ENCODE measurements at regions not wholly inside any gene's neighbourhood (a gene's known extent, or its start where the extent isn't known, plus 50 kb on each side); places are given as distances from the start of the nearest gene placed in this dataset.
"Not testable (repeated sequence)": the region's sequence is repeated elsewhere in the genome, so short reads cannot be mapped to it uniquely, and the experiment has no call there.

DNA sequence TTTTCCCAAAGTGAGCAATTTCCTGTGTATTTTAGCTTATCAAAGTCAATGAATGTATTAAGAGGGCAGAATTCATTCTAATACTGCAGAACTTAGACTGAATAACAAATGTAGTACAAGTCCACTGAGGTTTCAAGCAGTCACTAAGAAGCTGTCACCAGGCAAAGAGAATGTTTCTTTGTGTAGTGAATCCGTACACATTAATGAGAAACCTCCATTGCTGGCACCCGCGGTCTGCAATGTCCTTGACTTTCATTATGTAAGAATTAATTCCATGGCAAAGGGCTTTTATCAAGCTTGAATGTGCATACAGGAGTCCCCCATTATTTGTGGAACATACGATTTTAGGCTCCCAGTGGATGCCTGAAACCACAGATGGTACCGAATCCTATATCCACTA is 719.5 kb upstream of the TMPRSS15 start:
- DNase-seq = no peak

DNA sequence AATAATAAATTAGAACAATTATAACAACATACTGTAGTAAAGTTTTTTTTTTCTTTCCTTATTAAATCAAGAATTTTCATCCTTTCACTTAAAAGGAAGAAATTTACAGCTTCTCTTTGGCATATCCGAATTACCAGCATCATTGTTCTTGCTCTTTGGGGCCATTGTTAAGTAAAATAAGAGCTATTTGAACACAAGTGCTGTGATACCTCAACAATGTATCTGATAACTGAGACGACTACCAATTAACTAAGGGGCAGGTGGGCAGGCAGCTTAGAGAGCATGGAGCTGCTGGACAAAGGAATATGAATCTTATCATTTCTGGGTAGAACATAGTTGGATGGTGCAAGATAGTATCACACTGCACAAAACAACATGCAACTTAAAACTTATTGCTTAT is 719.9 kb upstream of the TMPRSS15 start:
- no peak for DNase-seq

DNA sequence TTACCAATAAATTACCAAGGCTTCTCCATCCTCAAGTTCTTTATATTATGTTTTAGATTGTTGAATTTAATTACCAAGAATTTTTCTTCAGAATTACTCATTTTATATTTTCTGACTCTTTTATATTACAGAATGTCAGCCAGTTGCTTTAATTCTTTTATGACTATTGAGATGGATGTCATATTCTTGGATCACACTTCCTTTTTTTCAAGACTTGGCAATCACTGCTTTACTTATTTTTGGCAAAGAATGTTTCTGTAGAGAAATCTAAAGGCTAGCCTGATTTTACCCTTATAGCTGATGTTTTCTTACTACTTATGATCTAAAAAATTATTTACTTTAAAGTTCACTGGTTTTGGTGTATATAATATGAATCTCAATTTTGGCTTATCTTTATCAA is 721.1 kb upstream of the TMPRSS15 start:
- no peak for DNase-seq

DNA sequence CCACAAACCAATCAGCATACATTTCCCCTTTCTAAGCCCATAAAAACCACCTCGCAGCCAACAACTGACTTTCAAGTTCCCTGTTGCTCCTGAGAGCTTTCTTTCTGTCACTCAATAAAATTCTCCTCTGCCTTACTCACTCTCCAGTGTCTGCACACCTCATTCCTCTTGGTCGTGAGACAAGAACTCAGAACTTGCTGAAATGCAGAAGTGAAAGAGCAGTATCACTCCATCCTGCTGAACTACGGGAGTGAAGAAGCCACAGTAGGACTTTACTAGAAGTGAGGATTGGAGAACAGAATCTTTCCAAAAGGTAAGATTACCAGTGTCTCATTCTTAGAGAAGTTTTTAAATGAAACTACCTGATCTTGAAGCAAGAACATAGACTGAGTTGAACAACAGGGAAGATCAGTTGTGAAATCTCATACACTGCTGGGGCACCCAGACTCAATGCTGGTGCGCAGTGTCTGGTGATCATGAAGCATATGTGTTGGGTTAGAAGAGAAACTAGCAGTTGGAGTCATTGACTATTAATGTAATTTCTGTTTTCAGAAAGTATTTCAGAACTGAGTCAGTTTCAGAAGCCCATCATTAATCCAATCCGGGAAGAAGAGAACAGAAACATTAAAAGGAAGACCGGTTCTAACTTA is 726.9 kb upstream of the TMPRSS15 start:
- DNase-seq = no peak

DNA sequence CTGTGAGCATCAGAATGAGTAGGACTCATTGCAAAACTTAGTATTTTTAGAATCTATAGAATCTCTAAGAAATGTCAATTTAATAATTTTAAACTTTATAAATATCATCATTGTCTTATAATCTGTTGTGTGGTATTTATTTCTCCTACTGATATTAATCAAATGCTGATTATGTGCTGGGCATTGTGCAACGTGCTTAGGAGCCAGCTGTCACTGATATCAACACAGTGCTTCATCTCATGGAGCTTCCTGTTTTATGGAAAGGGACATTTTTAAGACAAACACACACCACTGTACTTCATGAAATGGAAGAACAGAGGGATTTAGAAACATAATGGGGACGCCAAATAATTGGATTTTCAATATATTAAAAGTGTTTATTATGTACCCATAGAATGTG is 737.9 kb upstream of the TMPRSS15 start:
- no peak for DNase-seq

DNA sequence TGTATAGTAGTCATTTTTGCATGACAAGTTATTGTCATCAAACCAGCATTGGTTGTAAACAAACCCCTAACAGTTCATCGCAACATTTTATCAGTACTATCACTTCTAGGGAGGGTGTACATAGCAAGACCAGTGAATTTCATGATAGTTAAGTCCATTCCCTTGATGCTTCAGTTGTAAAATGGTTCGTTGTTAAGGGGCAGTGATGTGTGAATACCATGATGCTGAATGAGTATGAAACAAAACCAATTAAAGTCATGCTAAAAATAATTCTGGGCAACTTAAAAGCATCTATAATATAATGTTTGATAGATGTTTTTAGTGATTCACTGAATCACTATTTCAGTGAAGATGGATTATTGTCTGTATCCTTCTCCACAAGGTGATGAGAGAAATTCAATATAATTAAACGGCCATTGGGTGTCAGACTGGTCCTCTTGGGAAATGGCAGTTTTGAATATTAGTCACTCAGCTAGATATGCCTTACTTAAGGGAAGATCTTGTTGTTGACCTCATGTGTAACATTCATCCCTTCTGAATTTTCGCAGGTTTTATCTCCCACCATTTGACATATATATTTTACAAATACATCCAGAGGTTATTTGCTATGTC is 742.2 kb upstream of the TMPRSS15 start:
- no peak for DNase-seq

DNA sequence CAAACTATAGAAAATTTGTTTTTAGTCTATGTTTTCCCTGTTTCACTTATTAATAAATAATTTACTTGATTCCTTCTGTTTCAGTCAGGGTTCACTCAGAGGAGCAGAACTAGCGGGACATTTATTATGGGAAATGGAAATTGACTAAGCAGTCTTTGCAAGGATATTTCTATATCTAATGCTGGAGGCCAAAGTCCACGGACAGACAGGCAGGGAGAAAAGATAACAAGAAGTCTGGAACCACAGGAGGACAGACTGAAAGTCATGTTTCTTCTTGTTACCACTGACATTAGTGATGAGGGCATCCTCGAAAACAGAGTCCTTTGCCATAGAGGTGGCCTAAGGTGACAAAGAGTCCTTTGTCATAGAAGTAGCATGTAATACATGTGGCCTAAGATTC is 744.5 kb upstream of the TMPRSS15 start:
- DNase-seq = no peak

DNA sequence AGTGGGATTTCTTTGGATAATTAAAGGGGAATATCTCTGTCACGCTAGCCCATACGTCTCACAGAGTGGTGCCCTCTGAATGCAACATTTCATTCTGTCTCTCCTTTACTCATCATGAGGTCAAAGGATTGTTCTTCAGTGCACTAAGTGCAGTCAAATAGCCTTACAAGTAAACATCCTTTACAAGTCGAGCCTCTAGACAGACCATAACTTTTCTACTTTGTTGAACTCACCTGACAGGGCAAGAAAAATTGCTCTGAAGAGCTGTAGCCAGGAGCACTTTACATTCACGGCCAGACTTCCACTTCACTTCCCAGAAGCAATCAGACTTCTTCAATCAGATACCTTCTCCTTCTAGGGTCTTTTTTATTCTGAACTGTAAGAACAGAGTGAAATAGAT is 768.0 kb upstream of the TMPRSS15 start:
- DNase-seq = no peak

DNA sequence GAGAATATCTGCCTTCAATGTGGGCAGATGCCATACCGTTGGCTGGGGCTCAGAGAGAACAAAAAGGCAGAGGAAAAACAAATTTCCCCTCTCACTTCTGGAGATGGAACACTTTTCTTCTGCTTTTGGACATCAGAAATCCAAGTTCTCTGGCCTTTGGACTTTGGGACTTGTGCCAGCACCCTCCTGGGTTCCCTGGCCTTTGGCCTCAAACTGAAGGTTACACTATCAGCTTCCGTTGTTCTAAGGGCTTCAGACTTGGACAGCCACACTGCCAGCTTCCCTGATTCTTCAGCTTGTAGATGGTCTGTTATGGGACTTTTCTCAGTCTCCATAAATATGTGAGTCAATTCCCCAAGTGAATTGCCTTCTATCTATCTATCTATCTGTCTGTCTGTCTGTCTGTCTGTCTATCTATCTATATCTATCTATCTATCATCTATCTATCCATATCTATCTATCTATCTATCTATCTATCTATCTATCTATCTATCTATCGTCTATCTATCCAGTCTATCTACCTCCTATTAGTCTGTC is 778.1 kb upstream of the TMPRSS15 start:
- no peak for DNase-seq

DNA sequence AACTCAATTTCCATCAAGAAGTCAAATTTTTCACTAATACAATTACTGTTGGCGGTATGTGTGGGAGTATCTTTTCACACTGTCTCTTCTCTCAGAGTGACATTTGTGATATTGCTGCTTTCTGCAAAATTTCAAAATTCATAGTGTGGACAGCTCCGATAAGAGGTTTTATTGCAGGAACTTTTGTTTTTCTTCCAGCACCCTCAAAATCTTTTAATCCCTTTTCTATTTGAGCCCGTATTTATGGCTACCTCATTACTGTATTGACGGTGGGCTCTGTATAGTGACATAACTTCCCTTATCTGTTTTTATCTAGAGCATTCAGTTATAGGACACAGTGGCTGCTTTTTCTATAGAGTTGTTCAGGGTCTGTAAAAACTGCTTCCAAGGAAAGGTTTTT is 794.4 kb upstream of the TMPRSS15 start:
- DNase-seq = no peak

DNA sequence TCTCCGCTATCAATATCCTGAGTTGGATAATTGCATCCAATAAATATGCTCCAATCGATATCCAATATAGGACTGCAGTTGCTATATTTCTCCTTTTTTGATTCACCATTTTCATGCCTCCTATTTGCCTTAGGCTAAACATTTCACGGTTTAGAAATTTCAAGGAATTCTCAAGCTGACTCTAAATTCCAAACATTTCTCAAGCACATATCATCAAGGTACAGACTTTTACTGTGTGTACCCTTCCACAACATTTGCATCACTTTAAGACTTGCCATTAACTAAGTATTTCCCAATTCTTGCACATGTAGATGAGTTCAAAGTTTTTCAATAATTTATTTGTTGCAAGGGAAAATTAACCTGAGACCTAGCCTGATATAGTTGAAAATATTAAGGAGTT is 795.2 kb upstream of the TMPRSS15 start:
- no peak for DNase-seq

DNA sequence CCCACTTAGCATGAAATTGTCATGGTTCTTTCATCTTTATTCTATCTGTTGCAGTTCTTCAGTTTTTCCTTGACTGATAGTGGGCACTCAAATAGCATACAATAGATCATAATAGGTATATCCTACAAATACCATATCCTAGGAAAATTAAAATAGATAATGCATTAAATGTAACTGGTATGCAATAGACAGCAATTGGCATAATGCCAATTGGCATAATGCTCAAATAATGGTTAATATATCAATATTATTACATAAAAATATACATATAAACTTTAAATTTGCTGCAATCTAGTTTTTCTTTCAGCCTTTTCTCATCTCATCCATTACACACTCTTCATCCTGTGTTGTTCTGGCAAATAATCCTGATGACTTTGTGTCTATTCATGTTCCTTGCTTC is 814.6 kb upstream of the TMPRSS15 start:
- DNase-seq = no peak

DNA sequence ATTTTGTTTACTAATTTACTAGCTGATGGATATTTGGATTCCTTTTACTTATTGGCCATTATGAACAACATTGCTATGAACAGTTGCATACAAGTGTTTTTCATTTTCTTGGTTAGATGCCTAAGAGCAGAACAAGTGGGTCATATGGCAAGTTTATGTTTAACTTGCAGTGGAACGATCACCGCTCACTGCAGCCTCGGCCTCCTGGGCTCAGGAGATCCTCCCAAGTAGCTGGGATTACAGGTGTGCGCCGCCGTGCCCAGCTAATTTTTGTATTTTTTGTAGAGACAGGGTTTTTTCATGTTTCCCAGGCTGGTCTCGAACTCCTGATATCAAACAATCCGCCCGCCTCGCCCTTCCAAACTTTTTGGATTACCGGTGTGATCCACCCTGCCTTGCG is 820.5 kb upstream of the TMPRSS15 start:
- no peak for DNase-seq

DNA sequence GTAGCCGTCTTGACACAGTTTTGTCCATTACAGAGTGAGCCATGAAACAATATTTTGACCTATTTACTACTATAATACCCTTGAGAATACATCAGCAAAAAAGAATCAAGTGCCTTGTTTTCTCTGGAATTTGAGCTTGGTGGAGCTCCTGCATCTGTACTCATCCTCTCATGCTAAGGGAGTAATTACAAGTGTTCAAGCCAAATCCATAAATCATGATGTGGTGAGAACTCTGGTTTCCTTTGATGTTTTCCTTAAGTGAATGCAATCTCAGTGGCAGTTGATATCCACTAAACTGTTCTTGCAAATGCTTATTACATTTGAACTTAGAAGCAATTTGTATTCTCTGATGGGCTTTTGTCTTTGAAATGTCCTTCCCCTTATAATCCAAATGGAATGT is 824.6 kb upstream of the TMPRSS15 start:
- no peak for DNase-seq

DNA sequence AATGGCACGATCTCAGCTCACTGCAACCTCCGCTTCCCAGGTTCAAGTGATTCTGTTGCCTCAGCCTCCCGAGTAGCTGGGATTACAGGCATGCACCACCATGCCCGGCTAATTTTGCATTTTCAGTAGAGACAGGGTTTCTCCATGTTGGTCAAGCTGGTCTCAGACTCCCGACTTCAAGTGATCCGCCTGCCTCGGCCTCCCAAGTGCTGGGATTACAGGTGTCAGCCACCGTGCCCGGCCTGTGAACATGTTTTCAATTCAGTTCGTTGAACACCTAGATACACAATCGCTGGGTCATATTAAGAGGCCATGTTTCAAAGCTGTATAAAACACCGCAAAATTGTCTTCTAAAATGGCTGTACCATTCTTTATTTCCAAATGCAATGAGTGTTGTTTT is 830.3 kb upstream of the TMPRSS15 start:
- DNase-seq = not testable (repeated sequence)

DNA sequence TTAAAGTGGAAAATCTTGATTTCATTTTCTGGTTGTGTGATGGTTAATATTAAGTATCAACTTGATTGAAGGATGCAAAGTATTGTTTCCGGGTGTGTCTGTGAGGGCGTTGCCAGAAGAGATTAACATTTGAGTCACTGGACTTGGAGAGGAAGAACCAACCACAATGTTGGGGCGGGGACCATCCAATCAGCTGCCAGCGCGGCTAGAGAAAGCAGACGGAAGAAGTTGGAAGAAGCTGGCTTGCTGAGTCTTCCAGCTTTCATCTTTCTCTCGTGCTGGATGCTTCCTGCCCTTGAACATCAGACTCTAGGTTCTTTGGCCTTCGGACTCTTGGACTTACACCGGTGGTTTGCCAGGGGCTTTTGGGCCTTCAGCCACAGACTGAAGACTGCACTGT is 832.6 kb upstream of the TMPRSS15 start:
- no peak for DNase-seq

DNA sequence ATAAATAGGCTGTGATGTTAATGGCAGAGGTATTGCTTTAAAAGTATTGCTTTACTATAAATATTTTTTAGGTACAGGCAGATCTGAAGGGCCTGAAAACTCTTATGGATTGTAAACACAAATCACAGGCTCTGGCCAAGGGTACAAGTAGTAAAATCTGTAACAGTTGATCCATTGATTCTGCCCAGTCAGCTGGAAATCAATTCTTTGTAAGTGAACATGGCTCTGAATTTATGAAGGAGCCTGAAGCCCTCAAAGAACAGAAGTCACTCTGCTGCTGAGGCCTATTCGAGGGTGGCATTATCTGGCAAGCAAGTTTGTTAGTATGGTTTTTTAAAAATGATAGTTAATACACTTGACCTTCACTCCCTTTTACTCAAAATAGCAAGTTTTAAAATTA is 834.0 kb upstream of the TMPRSS15 start:
- DNase-seq = no peak

DNA sequence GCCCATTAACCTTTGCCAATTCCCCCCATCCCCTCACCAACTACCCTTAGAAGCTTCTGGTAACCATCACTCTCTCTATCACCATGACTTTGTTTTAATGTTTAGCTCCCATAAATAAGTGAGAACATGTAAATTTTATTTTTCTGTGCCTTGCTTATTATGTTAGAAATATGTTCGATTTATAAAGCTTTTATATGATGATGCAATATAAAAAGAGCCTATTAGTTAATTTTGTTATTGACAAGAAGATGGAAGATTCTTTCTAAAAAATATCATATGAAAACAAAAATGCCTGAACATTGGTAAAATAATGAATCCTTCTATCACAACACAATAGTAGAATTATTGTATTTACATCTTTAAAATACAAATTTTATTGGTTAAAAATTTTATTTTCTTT is 836.1 kb upstream of the TMPRSS15 start:
- no peak for DNase-seq

DNA sequence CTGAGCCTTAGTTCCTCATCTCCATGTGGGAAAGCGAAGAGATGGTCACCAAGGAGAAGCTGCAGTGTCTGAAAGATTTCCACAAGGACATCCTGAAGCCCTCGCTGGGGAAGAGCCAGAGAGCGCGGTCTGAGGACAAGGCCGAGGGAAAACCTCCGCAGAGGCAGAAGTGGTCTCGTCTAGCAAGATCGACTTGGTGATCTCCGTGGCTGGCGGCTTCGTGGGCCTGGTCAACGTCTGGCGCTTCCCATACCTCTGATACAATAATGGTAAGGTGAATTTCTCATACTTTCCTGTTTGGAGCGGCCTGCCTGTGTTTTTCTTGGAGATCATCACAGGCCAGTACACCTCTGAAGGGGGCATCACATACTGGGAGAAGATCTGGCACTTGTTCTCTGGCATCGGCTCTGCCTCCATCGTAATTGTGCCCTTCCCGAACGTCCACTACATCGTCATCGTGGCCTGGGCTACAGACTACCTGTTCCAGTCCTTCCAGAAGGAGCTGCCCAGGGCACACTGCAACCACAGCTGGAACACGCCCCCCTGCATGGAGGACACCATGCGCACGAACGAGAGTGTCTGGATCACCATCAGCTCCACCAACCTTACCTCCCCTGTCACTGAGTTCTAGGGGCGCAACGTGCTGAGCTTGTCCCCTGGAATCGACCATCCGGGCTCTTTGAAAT is 841.1 kb upstream of the TMPRSS15 start:
- DNase-seq = no peak

DNA sequence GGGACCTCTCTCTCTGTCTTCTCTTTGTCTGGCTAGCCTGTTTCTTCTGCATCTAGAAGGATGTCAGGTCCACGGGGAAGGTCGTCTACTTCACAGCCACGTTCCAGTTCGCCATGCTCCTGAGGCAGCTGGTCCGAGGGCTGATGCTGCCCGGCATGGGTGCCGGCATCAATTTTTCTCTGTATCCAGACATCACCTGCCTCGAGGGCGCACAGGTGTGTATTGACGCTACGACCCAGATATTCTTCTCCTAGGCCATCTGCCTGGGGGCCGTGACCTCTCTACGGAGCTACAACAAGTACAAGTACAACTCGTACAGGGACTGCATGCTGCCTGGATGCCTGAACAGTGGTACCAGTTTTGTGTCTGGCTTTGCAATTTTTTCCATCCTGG is 841.6 kb upstream of the TMPRSS15 start:
- no peak for DNase-seq

DNA sequence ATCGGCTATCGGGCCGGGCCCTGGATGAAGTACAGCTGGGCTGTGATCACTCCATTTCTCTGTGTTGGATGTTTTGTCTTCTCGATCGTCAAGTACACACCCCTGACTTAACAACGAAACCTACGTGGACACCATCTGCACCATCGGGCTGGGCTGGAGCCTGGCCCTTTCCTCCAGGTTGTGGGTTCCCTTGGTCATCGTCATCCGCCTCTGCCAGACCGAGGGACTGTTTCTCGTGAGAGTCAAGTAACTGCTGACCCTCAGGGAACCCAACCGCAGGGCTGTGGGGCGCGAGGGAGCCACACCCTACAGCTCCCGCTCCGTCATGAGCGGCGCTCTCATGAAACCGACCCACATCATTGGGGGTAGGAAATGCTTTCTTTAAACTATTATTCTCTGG is 842.4 kb upstream of the TMPRSS15 start:
- no peak for DNase-seq

DNA sequence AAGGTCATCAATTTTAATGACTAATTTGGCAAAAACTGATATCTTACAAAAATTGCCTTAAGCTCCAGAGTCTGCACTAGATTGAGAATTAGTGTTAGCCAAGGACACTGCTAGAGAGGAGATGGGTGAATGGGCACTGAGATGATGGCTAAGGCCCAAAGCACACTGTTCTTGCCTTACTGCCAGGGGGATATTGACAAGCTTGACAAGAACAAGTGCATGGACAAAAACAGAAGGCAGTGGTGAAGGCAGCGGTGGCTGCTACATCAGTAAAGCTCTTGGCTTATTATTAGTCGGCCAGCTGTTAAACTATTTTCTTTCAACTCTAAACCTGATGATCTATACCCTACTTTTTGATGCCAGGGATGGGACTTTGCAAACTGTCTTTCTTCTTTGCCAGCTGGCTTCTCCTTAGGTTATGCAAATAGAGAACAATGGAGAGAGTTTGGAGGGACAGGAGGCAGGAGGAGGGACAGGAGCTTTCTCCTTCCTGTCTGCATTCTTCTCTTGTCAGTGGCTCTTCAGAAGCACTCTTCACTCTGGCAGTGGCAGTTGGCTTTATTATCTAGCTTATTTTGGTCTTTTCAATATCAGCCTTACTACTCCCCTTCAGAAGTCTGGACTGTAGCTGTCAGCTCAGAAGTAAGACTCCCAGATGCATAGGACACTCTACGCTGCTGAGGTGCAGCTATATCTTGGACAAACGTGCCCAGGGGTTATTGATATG is 853.5 kb upstream of the TMPRSS15 start:
- DNase-seq = no peak

DNA sequence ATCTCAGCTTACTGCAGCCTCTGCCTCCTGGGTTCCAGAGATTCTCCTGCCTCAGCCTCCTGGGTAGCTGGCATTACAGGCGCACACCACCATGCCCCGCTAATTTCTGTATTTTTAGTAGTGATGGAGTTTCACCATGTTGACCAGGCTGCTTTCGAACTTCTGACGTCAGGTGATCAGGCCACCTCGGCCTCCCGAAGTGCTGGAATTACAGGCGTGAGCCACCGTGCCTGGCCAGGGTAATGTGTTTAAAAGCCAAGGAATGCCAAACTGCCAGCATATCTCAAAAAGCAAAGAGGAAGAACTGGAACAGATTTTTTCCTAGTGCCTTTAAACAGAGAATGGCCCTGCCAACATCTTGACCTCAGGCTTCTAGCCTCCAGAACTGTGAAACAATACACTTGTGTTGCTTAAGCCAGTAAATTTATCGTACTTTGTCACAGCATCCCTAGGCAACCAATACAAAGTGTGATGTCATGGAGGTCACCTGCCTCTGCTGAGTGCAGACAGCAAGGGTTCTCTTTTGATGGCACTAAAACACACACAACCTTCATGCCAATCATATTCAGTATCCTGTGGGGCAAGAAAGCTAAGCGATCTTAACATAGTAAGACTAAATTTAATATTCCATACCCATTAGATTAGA is 858.3 kb upstream of the TMPRSS15 start:
- DNase-seq = no peak
